ENCODE measurements at regions not wholly inside any gene's neighbourhood (a gene's known extent, or its start where the extent isn't known, plus 50 kb on each side); places are given as distances from the start of the nearest gene placed in this dataset.

DNA sequence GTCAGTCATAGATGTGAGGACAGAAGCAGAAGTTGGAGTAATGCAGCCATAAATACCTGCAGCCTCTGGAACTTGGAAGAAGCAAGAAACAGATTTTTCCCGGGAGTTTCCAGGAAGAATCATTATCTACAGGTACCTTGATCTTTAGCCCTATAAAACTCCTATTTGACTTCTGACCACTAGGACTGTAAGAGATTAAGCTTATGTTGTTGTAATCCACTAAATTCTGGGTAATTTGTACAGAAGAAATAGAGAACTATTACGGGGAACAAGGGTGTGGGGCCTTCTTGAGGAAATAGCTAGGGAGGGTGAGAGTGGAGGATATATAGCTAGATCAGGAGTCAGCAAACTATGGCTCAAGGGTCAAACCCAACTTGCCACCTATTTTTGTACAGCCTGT lies 353.2 kb downstream of the SLC4A3 start:
- Histone ChIP-seq H3K9me3 (ENCODE audit: control insufficient read depth in 2 of 3, low read length in 3 of 3) (no peaks in the 10 kb centered on the region), H3K4me1 (ENCODE audit: control insufficient read depth in 2 of 2, insufficient read depth in 2 of 2, low read length in 2 of 2) (no peaks in the 10 kb centered on the region), H3K27ac (ENCODE audit: low read depth, low read length) (no peak overlapping the region), H3K36me3 (ENCODE audit: control insufficient read depth in 2 of 3, insufficient read depth in 3 of 3, low read length in 3 of 3) (no peaks in the 10 kb centered on the region), H3K27me3 (ENCODE audit: control insufficient read depth in 2 of 2, insufficient read depth in 2 of 2, low read length in 2 of 2) (no peaks in the 10 kb centered on the region), H3K4me3 (ENCODE audit: low read length) (no peak overlapping the region)
- ChIA-PET CTCF (no interaction called here), POLR2A (no interaction called here)
- ATAC-seq (no peak), DNase-seq (no peak)
- Mint-ChIP-seq H3K4me3 (no peak overlapping the region), H3K9me3 (peaks cover 0 to 12% (median 0%) of the 10 kb centered on the region in 11 donors), H3K27me3 (peaks cover 0 to 15% (median 4%) of the 10 kb centered on the region in 5 donors), H3K4me1 (no peaks in the 10 kb centered on the region), H3K36me3 (peaks cover 0 to 3% (median 0%) of the 10 kb centered on the region in 5 donors), H3K27ac (no peak overlapping the region)
- intact Hi-C loops (cut with micrococcal nuclease): no loop called here

DNA sequence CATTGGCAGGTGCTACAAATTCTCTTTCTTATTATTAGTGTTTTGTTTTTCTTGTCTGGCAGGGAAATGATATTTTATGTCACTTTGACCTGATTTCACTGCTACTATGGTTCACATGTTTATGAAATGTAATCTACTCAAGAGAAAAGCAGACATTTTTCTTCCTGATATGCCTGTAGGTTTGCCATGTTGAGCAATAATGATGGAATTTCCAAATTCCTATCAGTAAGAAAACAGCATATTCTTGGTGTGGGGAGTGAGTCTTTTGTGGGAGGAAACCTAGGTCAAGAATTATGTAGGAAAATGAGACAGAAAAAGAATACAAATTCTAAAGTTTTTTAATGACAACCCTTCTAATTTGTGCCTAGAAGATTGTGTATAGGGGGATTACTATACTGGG lies 356.4 kb downstream of the SLC4A3 start:
- ATAC-seq (no peak), DNase-seq (no peak)
- peaks cover 0 to 19% (median 3%) of the 10 kb centered on the region in 5 donors for H3K27me3 Mint-ChIP-seq
- ChIA-PET POLR2A (no interaction called here), CTCF (no interaction called here)
- Histone ChIP-seq H3K27me3 (ENCODE audit: control insufficient read depth in 2 of 2, insufficient read depth in 2 of 2, low read length in 2 of 2) (no peaks in the 10 kb centered on the region), H3K4me3 (ENCODE audit: low read length) (no peak overlapping the region), H3K27ac (ENCODE audit: low read depth, low read length) (no peak overlapping the region), H3K4me1 (ENCODE audit: control insufficient read depth in 2 of 2, insufficient read depth in 2 of 2, low read length in 2 of 2) (no peaks in the 10 kb centered on the region), H3K9me3 (ENCODE audit: control insufficient read depth in 2 of 3, low read length in 3 of 3) (no peaks in the 10 kb centered on the region), H3K36me3 (ENCODE audit: control insufficient read depth in 2 of 3, insufficient read depth in 3 of 3, low read length in 3 of 3) (no peaks in the 10 kb centered on the region)
- H3K4me1 Mint-ChIP-seq: no peaks in the 10 kb centered on the region
- H3K4me3 Mint-ChIP-seq: no peak overlapping the region
- H3K9me3 Mint-ChIP-seq: peaks cover 0 to 8% (median 0%) of the 10 kb centered on the region in 11 donors
- H3K36me3 Mint-ChIP-seq: peaks cover 0 to 3% (median 0%) of the 10 kb centered on the region in 5 donors
- intact Hi-C loops (cut with micrococcal nuclease): no loop called here
- H3K27ac Mint-ChIP-seq: no peak overlapping the region

DNA sequence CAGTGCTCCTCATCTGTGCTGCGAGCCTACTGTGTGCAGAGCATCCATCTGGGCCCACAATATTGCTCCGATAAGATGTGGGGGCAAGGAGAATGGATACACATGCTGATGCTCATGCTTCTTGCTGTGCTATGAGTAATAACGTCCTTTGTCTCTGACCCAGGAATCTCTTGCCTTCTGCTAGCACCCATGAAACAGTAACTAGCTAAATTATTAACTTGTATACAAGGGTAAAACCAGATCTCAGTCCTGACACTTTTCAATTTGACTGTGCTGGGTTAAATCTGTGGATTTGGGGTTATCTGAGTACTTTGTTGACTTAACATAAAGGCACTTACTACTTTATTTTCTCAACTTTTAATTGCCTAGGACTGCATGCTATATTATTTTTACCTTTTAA lies 357.6 kb downstream of the SLC4A3 start:
- POLR2A ChIA-PET: no interaction called here
- Histone ChIP-seq H3K36me3 (ENCODE audit: control insufficient read depth in 2 of 3, insufficient read depth in 3 of 3, low read length in 3 of 3) (no peaks in the 10 kb centered on the region), H3K27ac (ENCODE audit: low read depth, low read length) (no peak overlapping the region), H3K27me3 (ENCODE audit: control insufficient read depth in 2 of 2, insufficient read depth in 2 of 2, low read length in 2 of 2) (no peaks in the 10 kb centered on the region), H3K9me3 (ENCODE audit: control insufficient read depth in 2 of 3, low read length in 3 of 3) (no peaks in the 10 kb centered on the region), H3K4me1 (ENCODE audit: control insufficient read depth in 2 of 2, insufficient read depth in 2 of 2, low read length in 2 of 2) (no peaks in the 10 kb centered on the region), H3K4me3 (ENCODE audit: low read length) (no peak overlapping the region)
- ATAC-seq (no peak), DNase-seq (no peak)
- no peak overlapping the region for H3K4me3 Mint-ChIP-seq
- H3K4me1 Mint-ChIP-seq: no peaks in the 10 kb centered on the region
- H3K27ac Mint-ChIP-seq: no peak overlapping the region
- intact Hi-C loops (cut with micrococcal nuclease): no loop called here
- CTCF ChIA-PET: no interaction called here
- peaks cover 0 to 3% (median 0%) of the 10 kb centered on the region in 5 donors for H3K36me3 Mint-ChIP-seq
- peaks cover 0 to 8% (median 0%) of the 10 kb centered on the region in 11 donors for H3K9me3 Mint-ChIP-seq
- peaks cover 0 to 14% (median 3%) of the 10 kb centered on the region in 5 donors for H3K27me3 Mint-ChIP-seq

DNA sequence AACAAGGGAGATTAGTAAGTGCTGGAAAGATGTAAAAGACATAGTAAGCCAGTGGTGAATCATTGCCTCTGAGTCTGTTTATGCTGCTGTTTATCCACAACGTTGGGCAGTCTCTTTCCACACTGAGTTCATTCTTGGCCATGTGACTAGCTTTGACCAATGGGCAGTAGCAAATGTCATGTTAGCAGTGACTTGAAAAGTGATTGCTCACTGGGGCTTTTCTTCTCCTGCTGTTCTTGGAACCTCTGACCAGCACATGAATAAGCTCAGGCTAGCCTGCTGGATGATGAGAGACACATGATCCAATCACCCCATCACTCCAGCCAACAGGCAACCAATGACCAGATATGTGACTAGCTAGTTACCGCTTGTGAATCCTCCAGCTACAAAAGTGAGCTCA lies 360.4 kb downstream of the SLC4A3 start:
- Histone ChIP-seq H3K27me3 (ENCODE audit: control insufficient read depth in 2 of 2, insufficient read depth in 2 of 2, low read length in 2 of 2) (no peaks in the 10 kb centered on the region), H3K4me1 (ENCODE audit: control insufficient read depth in 2 of 2, insufficient read depth in 2 of 2, low read length in 2 of 2) (no peaks in the 10 kb centered on the region), H3K4me3 (ENCODE audit: low read length) (no peak overlapping the region), H3K27ac (ENCODE audit: low read depth, low read length) (no peak overlapping the region), H3K9me3 (ENCODE audit: control insufficient read depth in 2 of 3, low read length in 3 of 3) (no peaks in the 10 kb centered on the region), H3K36me3 (ENCODE audit: control insufficient read depth in 2 of 3, insufficient read depth in 3 of 3, low read length in 3 of 3) (no peaks in the 10 kb centered on the region)
- peaks cover 0 to 10% (median 3%) of the 10 kb centered on the region in 5 donors for H3K27me3 Mint-ChIP-seq
- no peak overlapping the region for H3K4me3 Mint-ChIP-seq
- intact Hi-C loops (cut with micrococcal nuclease): no loop called here
- ATAC-seq (no peak), DNase-seq (no peak)
- no peaks in the 10 kb centered on the region for H3K36me3 Mint-ChIP-seq
- peaks cover 0 to 7% (median 0%) of the 10 kb centered on the region in 11 donors for H3K9me3 Mint-ChIP-seq
- CTCF ChIA-PET: no interaction called here
- no peak overlapping the region for H3K27ac Mint-ChIP-seq
- H3K4me1 Mint-ChIP-seq: no peaks in the 10 kb centered on the region
- POLR2A ChIA-PET: no interaction called here

DNA sequence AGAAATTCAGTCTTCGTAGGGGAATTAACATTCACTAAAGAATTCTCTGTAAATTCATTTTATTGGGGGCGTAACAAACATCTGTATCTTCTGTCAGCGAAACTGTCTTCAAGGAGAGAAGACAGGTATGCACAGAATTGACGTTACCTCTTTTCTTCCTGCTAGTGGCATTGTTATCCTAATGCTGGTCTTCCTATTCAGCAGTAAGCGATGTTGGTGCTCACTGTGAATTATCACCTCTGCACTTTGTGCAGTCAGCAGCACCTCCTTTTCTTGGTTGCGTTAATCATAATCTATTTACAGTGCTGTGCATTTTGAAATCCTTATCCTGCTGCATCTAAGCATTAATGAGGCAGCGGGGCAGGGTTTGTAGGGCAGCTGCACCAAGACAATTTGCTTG lies 362.3 kb downstream of the SLC4A3 start:
- intact Hi-C loops (cut with micrococcal nuclease): no loop called here
- H3K36me3 Mint-ChIP-seq: no peaks in the 10 kb centered on the region
- CTCF ChIA-PET: no interaction called here

DNA sequence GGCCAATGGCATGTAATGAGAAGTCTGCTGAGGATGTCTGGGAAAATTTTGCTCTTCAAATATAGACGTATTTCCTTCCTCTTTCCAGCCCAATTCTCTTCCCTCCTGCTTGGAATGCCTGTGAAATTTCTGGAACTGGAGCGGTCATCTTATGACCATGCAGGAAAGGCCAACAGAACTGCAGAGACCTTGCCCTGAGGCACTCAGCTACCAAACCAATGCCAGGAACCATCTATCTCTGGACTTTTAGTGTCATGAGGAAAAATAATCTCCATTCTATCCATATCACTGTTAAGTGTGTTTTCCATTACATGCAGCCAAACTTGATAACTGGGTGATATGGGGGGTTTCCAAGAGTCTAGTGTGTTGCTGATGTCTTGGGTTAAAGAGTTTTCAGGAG lies 363.7 kb downstream of the SLC4A3 start:
- intact Hi-C loops (cut with micrococcal nuclease): no loop called here

More for the DNA sequence above, 362.3 kb downstream of the SLC4A3 start:
- DNase-seq (no peak), ATAC-seq (no peak)
- Mint-ChIP-seq H3K27ac (no peak overlapping the region), H3K4me1 (no peaks in the 10 kb centered on the region), H3K27me3 (peaks cover 0 to 12% (median 5%) of the 10 kb centered on the region in 5 donors), H3K4me3 (no peak overlapping the region), H3K9me3 (peaks cover 0 to 7% (median 2%) of the 10 kb centered on the region in 11 donors)
- Histone ChIP-seq H3K27ac (ENCODE audit: low read depth, low read length) (no peak overlapping the region), H3K9me3 (ENCODE audit: control insufficient read depth in 2 of 3, low read length in 3 of 3) (no peaks in the 10 kb centered on the region), H3K4me1 (ENCODE audit: control insufficient read depth in 2 of 2, insufficient read depth in 2 of 2, low read length in 2 of 2) (no peaks in the 10 kb centered on the region), H3K36me3 (ENCODE audit: control insufficient read depth in 2 of 3, insufficient read depth in 3 of 3, low read length in 3 of 3) (no peaks in the 10 kb centered on the region), H3K27me3 (ENCODE audit: control insufficient read depth in 2 of 2, insufficient read depth in 2 of 2, low read length in 2 of 2) (no peaks in the 10 kb centered on the region), H3K4me3 (ENCODE audit: low read length) (no peak overlapping the region)
- POLR2A ChIA-PET: no interaction called here

DNA sequence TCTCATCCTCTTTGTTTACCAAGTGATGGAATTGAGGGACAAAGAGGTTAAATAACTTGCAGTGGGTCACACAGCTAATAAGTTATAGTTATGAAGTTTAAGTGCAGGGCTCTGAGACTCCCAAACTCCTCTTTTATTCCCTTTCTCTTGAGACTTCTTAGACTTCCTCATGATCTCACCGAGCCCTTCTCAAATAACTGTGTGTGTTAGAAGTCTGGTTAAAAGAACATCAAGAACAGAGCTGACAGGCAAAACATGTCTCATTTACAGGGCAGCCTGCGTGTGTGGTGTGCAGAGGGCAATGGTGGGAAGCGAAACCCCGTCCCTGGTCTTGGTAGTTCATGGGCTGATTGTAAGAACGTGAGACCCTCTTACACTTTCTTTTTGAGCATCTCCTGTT lies 368.0 kb downstream of the SLC4A3 start:
- H3K27ac ChIP-seq (ENCODE audit: low read depth, low read length): no peak overlapping the region
- intact Hi-C loops (cut with micrococcal nuclease): no loop called here
- peaks cover 0 to 6% (median 0%) of the 10 kb centered on the region in 11 donors for H3K9me3 Mint-ChIP-seq
- H3K4me3 Mint-ChIP-seq: no peak overlapping the region
- H3K4me1 Mint-ChIP-seq: no peaks in the 10 kb centered on the region
- H3K27me3 ChIP-seq (ENCODE audit: control insufficient read depth in 2 of 2, insufficient read depth in 2 of 2, low read length in 2 of 2): no peaks in the 10 kb centered on the region
- no peaks in the 10 kb centered on the region for H3K36me3 ChIP-seq (ENCODE audit: control insufficient read depth in 2 of 3, insufficient read depth in 3 of 3, low read length in 3 of 3)
- H3K4me1 ChIP-seq (ENCODE audit: control insufficient read depth in 2 of 2, insufficient read depth in 2 of 2, low read length in 2 of 2): no peaks in the 10 kb centered on the region
- H3K27me3 Mint-ChIP-seq: peaks cover 2 to 16% (median 12%) of the 10 kb centered on the region in 5 donors
- no peaks in the 10 kb centered on the region for H3K36me3 Mint-ChIP-seq
- no peaks in the 10 kb centered on the region for H3K9me3 ChIP-seq (ENCODE audit: control insufficient read depth in 2 of 3, low read length in 3 of 3)
- no peak overlapping the region for H3K27ac Mint-ChIP-seq
- POLR2A ChIA-PET: no interaction called here
- H3K4me3 ChIP-seq (ENCODE audit: low read length): no peak overlapping the region
- CTCF ChIA-PET: no interaction called here
- ATAC-seq: no peak
- DNase-seq: no peak

More for the DNA sequence above, 363.7 kb downstream of the SLC4A3 start:
- H3K4me1 ChIP-seq (ENCODE audit: control insufficient read depth in 2 of 2, insufficient read depth in 2 of 2, low read length in 2 of 2): no peaks in the 10 kb centered on the region
- H3K4me3 ChIP-seq (ENCODE audit: low read length): no peak overlapping the region
- peaks cover 0 to 7% (median 2%) of the 10 kb centered on the region in 11 donors for H3K9me3 Mint-ChIP-seq
- no peaks in the 10 kb centered on the region for H3K36me3 ChIP-seq (ENCODE audit: control insufficient read depth in 2 of 3, insufficient read depth in 3 of 3, low read length in 3 of 3)
- no peak overlapping the region for H3K27ac Mint-ChIP-seq
- POLR2A ChIA-PET: no interaction called here
- H3K4me3 Mint-ChIP-seq: no peak overlapping the region
- H3K27me3 ChIP-seq (ENCODE audit: control insufficient read depth in 2 of 2, insufficient read depth in 2 of 2, low read length in 2 of 2): no peaks in the 10 kb centered on the region
- H3K36me3 Mint-ChIP-seq: no peaks in the 10 kb centered on the region
- no peak for DNase-seq
- CTCF ChIA-PET: no interaction called here
- no peak overlapping the region for H3K27ac ChIP-seq (ENCODE audit: low read depth, low read length)
- H3K4me1 Mint-ChIP-seq: no peaks in the 10 kb centered on the region
- no peak for ATAC-seq
- H3K9me3 ChIP-seq (ENCODE audit: control insufficient read depth in 2 of 3, low read length in 3 of 3): no peaks in the 10 kb centered on the region
- peaks cover 2 to 21% (median 7%) of the 10 kb centered on the region in 5 donors for H3K27me3 Mint-ChIP-seq
